ENCODE measurements at regions not wholly inside any gene's neighbourhood (a gene's known extent, or its start where the extent isn't known, plus 50 kb on each side); places are given as distances from the start of the nearest gene placed in this dataset.

GRCh38 chr5:85148701-85149100 lies 764.0 kb upstream of the EDIL3 start:
- TF ChIP-seq POLR2A (IDR thresholded peaks at IDR 0.05) (no peak), CTCF (IDR thresholded peaks at IDR 0.05) (no peak)
